Testis (tissue), 2 donors: ENCODE measurements at regions not wholly inside any gene's neighbourhood (a gene's known extent, or its start where the extent isn't known, plus 50 kb on each side); places are given as distances from the start of the nearest gene placed in this dataset.

Experiments used
- DNase-seq: peaks from one replicate; pipeline ENCODE4 v3.0.0-alpha.2; 2019
- H3K27ac ChIP-seq, 2 donors: fragments of 200-600 bp; sonication (generic); one replicate each; pipeline ENCODE4 v1.5.1; 2019
- H3K27me3 ChIP-seq: fragments of 200-600 bp; sonication (generic); one replicate; pipeline ENCODE4 v1.5.1; 2019
- H3K36me3 ChIP-seq: fragments of 200-600 bp; sonication (generic); one replicate; pipeline ENCODE4 v1.5.1; 2017; ENCODE audit warnings: low read depth; ENCODE audit errors: missing control alignments
- H3K4me1 ChIP-seq: fragments of 200-600 bp; sonication (generic); one replicate; pipeline ENCODE4 v1.5.1; 2019
- H3K4me3 ChIP-seq, 2 donors: fragments of 200-600 bp; sonication (generic); one replicate each; pipeline ENCODE4 v1.5.1; 2017 to 2019
- H3K9me3 ChIP-seq: fragments of 200-600 bp; sonication (generic); one replicate; pipeline ENCODE4 v1.5.1; 2017
- CTCF ChIP-seq, 3 experiments: fragments of 450-650 bp in 2 of 3; fragments of 200-600 bp in 1 of 3; sonication (generic) in 1 of 3; IDR thresholded peaks; one replicate each; pipeline ENCODE4 v1.5.1; 2016 to 2019; ENCODE audit warnings: antibody characterized with exemption in 3 of 3, mild to moderate bottlenecking in 2 of 3, moderate library complexity in 1 of 3
- POLR2A ChIP-seq: fragments of 450-650 bp; IDR thresholded peaks from one replicate; pipeline ENCODE4 v1.6.1; 2017; ENCODE audit warnings: antibody characterized with exemption, mild to moderate bottlenecking, moderate library complexity
- WGBS, 2 donors: methylation state at CpG; one replicate each; pipeline ENCODE4 v1.1.5; 2018; 5-methylcytosine and 5-hydroxymethylcytosine counted together
- intact Hi-C: fragments of 100-400 bp; cut with DNase I; formaldehyde crosslinking; loops from one replicate; pipeline ENCODE4 v1.15.1; 2023; ENCODE audit warnings: low total_unique reads

- Histone ChIP-seq H3K4me3 (no peak overlapping the region), H3K27me3 (no peaks in the 10 kb centered on the region), H3K27ac (no peak overlapping the region), H3K36me3 (no peaks in the 10 kb centered on the region), H3K9me3 (no peaks in the 10 kb centered on the region), H3K4me1 (no peaks in the 10 kb centered on the region)
- TF ChIP-seq POLR2A: no peak
- no peak for TF ChIP-seq CTCF (IDR thresholded peaks at IDR 0.05)
- WGBS, 2 donors: 46 to 47% methylated on average over 6 of the region's 6 CpGs
- intact Hi-C loops: no loop called here
- DNase-seq: no peak
Observed at GRCh38 chr2:166803373-166804000, 84.8 kb upstream of the XIRP2 start.

GRCh38 chr2:166802475-166802874 is 85.8 kb upstream of the XIRP2 start:
- Histone ChIP-seq H3K27ac (no peak overlapping the region), H3K9me3 (no peaks in the 10 kb centered on the region), H3K27me3 (no peaks in the 10 kb centered on the region), H3K4me3 (no peak overlapping the region), H3K4me1 (no peaks in the 10 kb centered on the region), H3K36me3 (no peaks in the 10 kb centered on the region)
- 42 to 44% methylated on average over 3 of the region's 3 CpGs for WGBS, 2 donors
- no peak for TF ChIP-seq POLR2A
- no peak for TF ChIP-seq CTCF (IDR thresholded peaks at IDR 0.05)
- DNase-seq: no peak
- intact Hi-C loops: no loop called here

- WGBS, 2 donors: 80 to 82% methylated on average over 3 of the region's 3 CpGs
- TF ChIP-seq POLR2A: no peak
- no peak for TF ChIP-seq CTCF (IDR thresholded peaks at IDR 0.05)
- no peaks in the 10 kb centered on the region for H3K9me3 ChIP-seq
- no peak overlapping the region for H3K4me3 ChIP-seq
- no peak overlapping the region for H3K27ac ChIP-seq
- no peaks in the 10 kb centered on the region for H3K4me1 ChIP-seq
- DNase-seq: no peak
- intact Hi-C loops: no loop called here
- no peaks in the 10 kb centered on the region for H3K27me3 ChIP-seq
- H3K36me3 ChIP-seq: no peaks in the 10 kb centered on the region
Observed at GRCh38 chr2:166792808-166793207, 95.5 kb upstream of the XIRP2 start.

- no peak overlapping the region for H3K27ac ChIP-seq
- intact Hi-C loops: no loop called here
- no peaks in the 10 kb centered on the region for H3K4me1 ChIP-seq
- no peaks in the 10 kb centered on the region for H3K27me3 ChIP-seq
- no peak for DNase-seq
- no peaks in the 10 kb centered on the region for H3K36me3 ChIP-seq
- 86 to 97% methylated on average over 1 of the region's 1 CpG for WGBS, 2 donors
- H3K9me3 ChIP-seq: no peaks in the 10 kb centered on the region
- no peak overlapping the region for H3K4me3 ChIP-seq
- TF ChIP-seq POLR2A (no peak), CTCF (IDR thresholded peaks at IDR 0.05) (no peak)
Observed at GRCh38 chr2:166786707-166787106, 101.6 kb upstream of the XIRP2 start.

- DNase-seq: no peak
- Histone ChIP-seq H3K27ac (no peak overlapping the region), H3K4me1 (no peaks in the 10 kb centered on the region), H3K4me3 (no peak overlapping the region), H3K36me3 (no peaks in the 10 kb centered on the region), H3K9me3 (no peaks in the 10 kb centered on the region), H3K27me3 (no peaks in the 10 kb centered on the region)
- intact Hi-C loops: no loop called here
- TF ChIP-seq CTCF (IDR thresholded peaks at IDR 0.05) (no peak), POLR2A (no peak)
- WGBS, 2 donors: 67 to 72% methylated on average over 7 to 8 of the region's 8 CpGs
Observed at GRCh38 chr2:166784296-166784946, 103.9 kb upstream of the XIRP2 start.
